GM13976 (cell line): ENCODE measurements at regions not wholly inside any gene's neighbourhood (a gene's known extent, or its start where the extent isn't known, plus 50 kb on each side); places are given as distances from the start of the nearest gene placed in this dataset.

Experiments
- DNase-seq: peaks from one replicate; pipeline ENCODE4 v3.0.0; 2012; ENCODE audit warnings: low spot score
- CTCF ChIP-seq: IDR thresholded peaks from 2 replicates; pipeline ENCODE4 v1.5.1; 2012; ENCODE audit warnings: borderline replicate concordance, mild to moderate bottlenecking; ENCODE audit not compliant: insufficient read depth; ENCODE audit errors: extremely low read depth, missing control alignments, control extremely low read depth
- in situ Hi-C: fragments of 300-500 bp; cut with MboI; formaldehyde crosslinking; loops from one replicate; pipeline ENCODE4 v1.12.0; 2022; ENCODE audit warnings: low sequenced_read_pairs, mixed read lengths, inconsistent platforms; ENCODE audit not compliant: unreplicated experiment

GRCh38 chr15:25508369-25509002 is 69.7 kb upstream of the UBE3A start:
- in situ Hi-C loops, result loop anchor here (25.0 kb wide), 1 partner anchor 754 kb away; no protein-coding TSS in a partner anchor
- peak; percentile 28 for TF ChIP-seq CTCF
- DNase-seq, result peak; percentile 32

GRCh38 chr15:25504307-25504706 is 65.5 kb upstream of the UBE3A start:
- TF ChIP-seq CTCF, result no peak
- in situ Hi-C loops, result loop anchor here (25.0 kb wide), 1 partner anchor 758 kb away; no protein-coding TSS in a partner anchor
- DNase-seq, result no peak

GRCh38 chr15:25501828-25502446 is 63.1 kb upstream of the UBE3A start:
- in situ Hi-C loops, result loop anchor here (25.0 kb wide), 1 partner anchor 760 kb away; no protein-coding TSS in a partner anchor
- TF ChIP-seq CTCF, result no peak
- DNase-seq, result no peak

GRCh38 chr15:25498835-25499234 is 60.0 kb upstream of the UBE3A start:
- in situ Hi-C loops, result no loop called here
- no peak for TF ChIP-seq CTCF
- DNase-seq, result no peak

- TF ChIP-seq CTCF, result no peak
- in situ Hi-C loops, result no loop called here
- no peak for DNase-seq
Observed at GRCh38 chr15:25497934-25498333, 59.1 kb upstream of the UBE3A start.

GRCh38 chr15:25493823-25494526 is 55.2 kb upstream of the UBE3A start:
- in situ Hi-C loops, result no loop called here
- no peak for TF ChIP-seq CTCF
- no peak for DNase-seq
